Spleen (tissue), 11 donors: ENCODE measurements at regions not wholly inside any gene's neighbourhood (a gene's known extent, or its start where the extent isn't known, plus 50 kb on each side); places are given as distances from the start of the nearest gene placed in this dataset.
"Not testable (repeated sequence)": the region's sequence is repeated elsewhere in the genome, so short reads cannot be mapped to it uniquely, and the experiment has no call there.

ENCODE experiments used
- DNase-seq: peaks from one replicate; pipeline ENCODE4 v3.0.0-alpha.2; 2020
- H3K27ac ChIP-seq, 8 donors: fragments of 200-600 bp; sonication (generic) in 7 of 8; 1 replicate in 4 of 8; 2 replicates in 4 of 8; pipeline versions ENCODE4 v1.5.0 to v1.8.0; 2016 to 2021; ENCODE audit warnings: inconsistent platforms in 4 of 8, mild to moderate bottlenecking in 4 of 8, moderate library complexity in 1 of 8
- H3K27me3 ChIP-seq, 7 donors: fragments of 200-600 bp; sonication (generic) in 6 of 7; replicated peaks in 1 of 7; 1 replicate in 4 of 7; 2 replicates in 3 of 7; pipeline versions ENCODE4 v1.5.0 to v1.8.0; 2016 to 2021; ENCODE audit warnings: inconsistent platforms in 3 of 7, mild to moderate bottlenecking in 1 of 7
- H3K36me3 ChIP-seq, 6 donors: fragments of 200-600 bp; sonication (generic) in 5 of 6; 1 replicate in 4 of 6; 2 replicates in 2 of 6; pipeline versions ENCODE4 v1.5.0 to v1.8.0; 2016 to 2021; ENCODE audit warnings: inconsistent platforms in 2 of 6
- H3K4me1 ChIP-seq, 6 donors: fragments of 200-600 bp; sonication (generic) in 5 of 6; 1 replicate in 3 of 6; 2 replicates in 3 of 6; pipeline versions ENCODE4 v1.5.0 to v1.8.0; 2016 to 2021; ENCODE audit warnings: inconsistent platforms in 3 of 6
- H3K4me3 ChIP-seq, 8 donors: fragments of 200-600 bp; sonication (generic) in 7 of 8; 1 replicate in 4 of 8; 2 replicates in 4 of 8; pipeline versions ENCODE4 v1.5.0 to v1.8.0; 2016 to 2021; ENCODE audit warnings: inconsistent platforms in 4 of 8, mild to moderate bottlenecking in 4 of 8, moderate library complexity in 2 of 8
- H3K9me3 ChIP-seq, 8 donors: fragments of 200-600 bp; sonication (generic) in 7 of 8; 1 replicate in 4 of 8; 2 replicates in 4 of 8; pipeline versions ENCODE4 v1.5.0 to v1.8.0; 2016 to 2021; ENCODE audit warnings: inconsistent platforms in 4 of 8
- POLR2A ChIP-seq, 3 donors: fragments of 450-650 bp; IDR thresholded peaks; one replicate each; pipeline ENCODE4 v1.5.1; 2017; ENCODE audit warnings: antibody characterized with exemption in 3 of 3, mild to moderate bottlenecking in 1 of 3
- POLR2AphosphoS5 ChIP-seq, 3 donors: sonication (generic); formaldehyde crosslinking; IDR thresholded peaks; one replicate each; pipeline ENCODE4 v1.5.1; 2017; ENCODE audit warnings: antibody characterized with exemption in 3 of 3
- WGBS, 5 donors: extraction: QIAGEN DNeasy Blood & Tissue Kit in 3 of 5; methylation state at CpG; one replicate each; pipeline versions ENCODE4 v1.1.5 to v1.1.7; 2013 to 2018; 5-methylcytosine and 5-hydroxymethylcytosine counted together
- intact Hi-C: fragments of 100-400 bp; cut with DNase I; formaldehyde crosslinking; loops from one replicate; pipeline ENCODE4 v1.15.0; 2023; ENCODE audit warnings: low total_unique reads
- TF ChIP-seq, protein P1 (sequence below), 11 experiments: fragments of 200-600 bp in 7 of 11; fragments of 450-650 bp in 4 of 11; sonication (generic) in 4 of 11; IDR thresholded peaks in 8 of 11; conservative IDR thresholded peaks in 3 of 11; 1 replicate in 7 of 11; 2 replicates in 4 of 11; pipeline versions ENCODE4 v1.4.0 to v1.8.0; 2016 to 2021; ENCODE audit warnings: antibody characterized with exemption in 11 of 11, inconsistent platforms in 4 of 11, mild to moderate bottlenecking in 1 of 11
- donor health status: healthy with polysubstance abuse.
- donor health status: DM: no; HTN: no; CAD: no; lungs with moderate emphysema.
- donor health status: DM: no; HTN: no; CAD: no.
- donor health status: Bipolar disorder and iron deficiency.
- donor health status: healthy.
- donor health status: DM: no; HTN: no; CAD: no.
- donor health status: DM: yes; HTN: yes; CAD: no.

DNA sequence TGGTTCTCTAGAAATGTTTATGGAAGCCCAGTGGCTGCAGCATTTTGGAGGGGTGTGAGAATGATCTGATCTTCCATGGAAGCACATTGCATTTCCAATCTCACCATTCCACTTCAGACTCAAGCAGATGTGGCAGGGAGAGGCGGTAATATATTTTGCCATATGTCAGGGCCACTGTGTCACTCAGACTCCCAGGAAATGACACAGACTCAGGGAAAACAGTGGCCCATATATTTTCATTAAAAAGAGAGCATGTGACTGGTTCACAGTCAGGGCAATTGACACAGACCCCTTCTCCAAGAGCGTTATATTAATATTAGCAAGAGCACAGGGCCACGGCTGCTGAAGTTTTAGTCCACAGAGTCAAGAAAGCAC lies 149.3 kb upstream of the NRP1 start:
- WGBS, 5 donors: 85 to 96% (median 92%) methylated on average over 3 of the region's 3 CpGs
- peaks cover 0 to 10% (median 0%) of the 10 kb centered on the region in 6 donors for H3K4me1 ChIP-seq
- TF ChIP-seq, protein P1, sequence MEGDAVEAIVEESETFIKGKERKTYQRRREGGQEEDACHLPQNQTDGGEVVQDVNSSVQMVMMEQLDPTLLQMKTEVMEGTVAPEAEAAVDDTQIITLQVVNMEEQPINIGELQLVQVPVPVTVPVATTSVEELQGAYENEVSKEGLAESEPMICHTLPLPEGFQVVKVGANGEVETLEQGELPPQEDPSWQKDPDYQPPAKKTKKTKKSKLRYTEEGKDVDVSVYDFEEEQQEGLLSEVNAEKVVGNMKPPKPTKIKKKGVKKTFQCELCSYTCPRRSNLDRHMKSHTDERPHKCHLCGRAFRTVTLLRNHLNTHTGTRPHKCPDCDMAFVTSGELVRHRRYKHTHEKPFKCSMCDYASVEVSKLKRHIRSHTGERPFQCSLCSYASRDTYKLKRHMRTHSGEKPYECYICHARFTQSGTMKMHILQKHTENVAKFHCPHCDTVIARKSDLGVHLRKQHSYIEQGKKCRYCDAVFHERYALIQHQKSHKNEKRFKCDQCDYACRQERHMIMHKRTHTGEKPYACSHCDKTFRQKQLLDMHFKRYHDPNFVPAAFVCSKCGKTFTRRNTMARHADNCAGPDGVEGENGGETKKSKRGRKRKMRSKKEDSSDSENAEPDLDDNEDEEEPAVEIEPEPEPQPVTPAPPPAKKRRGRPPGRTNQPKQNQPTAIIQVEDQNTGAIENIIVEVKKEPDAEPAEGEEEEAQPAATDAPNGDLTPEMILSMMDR (IDR thresholded peaks at IDR 0.05 in 8 of 11, conservative IDR thresholded peaks at IDR 0.05 in 3 of 11): no peak
- TF ChIP-seq POLR2AphosphoS5 (IDR thresholded peaks at IDR 0.05): no peak
- no peak for TF ChIP-seq POLR2A (IDR thresholded peaks at IDR 0.05)
- no peak overlapping the region for H3K4me3 ChIP-seq
- H3K27ac ChIP-seq: no peak overlapping the region
- no peak for DNase-seq
- no peaks in the 10 kb centered on the region for H3K36me3 ChIP-seq
- H3K9me3 ChIP-seq: peaks cover 0 to 3% (median 0%) of the 10 kb centered on the region in 8 donors
- intact Hi-C loops: no loop called here
- H3K27me3 ChIP-seq: no peaks in the 10 kb centered on the region

DNA sequence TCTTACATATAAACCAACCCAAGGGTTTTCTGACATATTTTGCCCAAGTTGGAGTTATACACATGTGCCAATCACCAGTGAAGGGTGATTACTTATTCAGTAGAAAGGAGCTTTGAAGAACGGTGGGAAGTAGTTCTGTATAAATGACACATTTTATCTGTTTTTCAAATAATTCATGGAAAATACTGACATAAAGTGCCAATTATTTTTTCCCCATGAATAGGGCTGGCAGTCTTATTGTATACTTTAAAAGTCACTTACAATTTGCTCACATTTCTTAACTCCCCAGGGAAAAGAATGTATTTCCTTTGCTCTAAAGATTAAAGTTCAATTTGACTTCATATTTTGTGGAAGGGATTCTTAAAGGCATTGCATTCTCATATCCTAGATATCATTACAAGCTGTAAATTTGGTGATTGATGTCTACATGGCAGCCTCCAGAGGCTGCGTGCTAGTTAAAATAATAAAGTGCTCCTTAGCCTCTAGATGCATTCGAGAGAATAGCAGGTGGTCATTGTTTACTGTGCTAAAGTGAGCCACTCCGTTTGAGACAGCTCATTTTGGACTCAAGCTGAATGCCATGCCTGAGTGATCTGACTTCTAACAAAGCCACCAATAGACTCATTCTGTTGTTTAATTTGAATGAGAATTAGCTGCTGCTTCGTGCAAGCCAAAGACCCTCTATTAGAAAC lies 148.8 kb upstream of the NRP1 start:
- no peak for DNase-seq
- no peaks in the 10 kb centered on the region for H3K36me3 ChIP-seq
- H3K4me1 ChIP-seq: peaks cover 0 to 10% (median 0%) of the 10 kb centered on the region in 6 donors
- TF ChIP-seq POLR2A (IDR thresholded peaks at IDR 0.05) (no peak), POLR2AphosphoS5 (IDR thresholded peaks at IDR 0.05) (no peak)
- TF ChIP-seq, protein P1 (IDR thresholded peaks at IDR 0.05 in 8 of 11, conservative IDR thresholded peaks at IDR 0.05 in 3 of 11): no peak
- no peaks in the 10 kb centered on the region for H3K27me3 ChIP-seq
- peaks cover 0 to 3% (median 0%) of the 10 kb centered on the region in 8 donors for H3K9me3 ChIP-seq
- intact Hi-C loops: no loop called here
- 61 to 79% (median 68%) methylated on average over 5 of the region's 5 CpGs for WGBS, 5 donors
- no peak overlapping the region for H3K4me3 ChIP-seq
- no peak overlapping the region for H3K27ac ChIP-seq

DNA sequence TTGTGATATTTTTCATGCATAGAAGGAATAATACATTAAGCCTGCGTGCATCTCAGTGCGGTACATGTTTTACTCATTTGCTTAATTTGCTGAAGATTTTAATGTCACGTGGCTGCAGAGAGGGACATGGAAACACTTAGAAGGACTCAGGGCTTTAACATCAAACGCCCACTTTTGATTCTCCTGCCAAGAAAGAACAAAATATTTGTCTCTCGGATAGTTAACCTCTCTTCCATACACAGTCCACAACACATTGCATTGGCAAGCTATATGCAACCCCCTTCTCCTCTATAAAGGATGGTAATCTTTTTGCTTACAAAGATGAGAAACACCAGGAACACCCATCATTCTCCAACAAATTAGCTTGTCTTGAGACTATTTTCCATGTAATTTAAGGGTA lies 148.0 kb upstream of the NRP1 start:
- peaks cover 0 to 3% (median 0%) of the 10 kb centered on the region in 8 donors for H3K9me3 ChIP-seq
- 70 to 88% (median 84%) methylated on average over 5 of the region's 5 CpGs for WGBS, 5 donors
- intact Hi-C loops: no loop called here
- DNase-seq: no peak
- peaks cover 0 to 10% (median 0%) of the 10 kb centered on the region in 6 donors for H3K4me1 ChIP-seq
- H3K4me3 ChIP-seq: no peak overlapping the region
- H3K27me3 ChIP-seq: no peaks in the 10 kb centered on the region
- TF ChIP-seq POLR2A (IDR thresholded peaks at IDR 0.05) (no peak), POLR2AphosphoS5 (IDR thresholded peaks at IDR 0.05) (no peak)
- TF ChIP-seq, protein P1 (IDR thresholded peaks at IDR 0.05 in 8 of 11, conservative IDR thresholded peaks at IDR 0.05 in 3 of 11): no peak
- no peaks in the 10 kb centered on the region for H3K36me3 ChIP-seq
- H3K27ac ChIP-seq: no peak overlapping the region

DNA sequence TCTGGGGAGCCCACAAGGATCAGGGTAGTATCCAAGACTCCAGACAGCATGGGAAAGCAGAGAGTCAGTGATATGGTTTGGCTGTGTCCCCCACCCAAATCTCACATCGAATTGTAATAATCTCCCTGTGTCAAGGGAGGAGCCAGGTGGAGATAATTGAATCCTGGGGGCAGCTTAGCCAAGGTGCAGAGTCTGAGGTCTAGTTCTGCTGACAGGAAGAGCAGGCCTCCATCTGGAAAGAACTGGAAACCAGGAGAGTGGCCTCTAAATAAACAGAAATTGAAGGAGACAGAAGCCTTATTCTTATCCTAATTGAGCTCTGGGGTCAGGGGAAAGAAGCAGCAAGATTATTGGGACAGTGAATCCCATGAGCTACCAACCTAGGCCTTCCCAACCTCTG lies 146.7 kb upstream of the NRP1 start:
- TF ChIP-seq POLR2AphosphoS5 (IDR thresholded peaks at IDR 0.05): no peak
- TF ChIP-seq, protein P1 (IDR thresholded peaks at IDR 0.05 in 8 of 11, conservative IDR thresholded peaks at IDR 0.05 in 3 of 11): no peak
- TF ChIP-seq POLR2A (IDR thresholded peaks at IDR 0.05): no peak
- DNase-seq: no peak
- Histone ChIP-seq H3K36me3 (no peaks in the 10 kb centered on the region), H3K27ac (no peak overlapping the region), H3K27me3 (no peaks in the 10 kb centered on the region), H3K4me1 (no peaks in the 10 kb centered on the region), H3K4me3 (no peak overlapping the region), H3K9me3 (peaks cover 0 to 3% (median 0%) of the 10 kb centered on the region in 8 donors)
- 75 to 88% (median 78%) methylated on average over 1 of the region's 1 CpG for WGBS, 5 donors
- intact Hi-C loops: no loop called here

DNA sequence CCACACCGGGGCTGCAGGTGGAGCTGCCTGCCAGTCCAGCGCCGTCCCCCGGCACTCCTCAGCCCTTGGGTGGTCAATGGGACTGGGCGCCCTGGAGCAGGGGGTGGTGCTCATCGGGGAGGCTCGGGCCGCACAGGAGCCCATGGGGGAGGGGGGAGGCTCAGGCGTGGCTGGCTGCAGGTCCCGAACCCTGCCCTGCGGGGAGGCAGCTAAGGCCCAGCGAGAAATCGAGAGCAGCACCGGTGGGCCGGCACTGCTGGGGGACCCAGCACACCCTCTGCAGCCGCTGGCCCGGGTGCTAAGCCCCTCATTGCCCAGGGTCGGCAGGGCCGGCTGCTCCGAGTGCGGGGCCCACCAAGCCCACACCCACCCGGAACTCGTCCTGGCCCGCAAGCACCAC lies 145.9 kb upstream of the NRP1 start:
- H3K36me3 ChIP-seq, H3K27me3 ChIP-seq, H3K4me1 ChIP-seq, H3K27ac ChIP-seq, DNase-seq, intact Hi-C loops, H3K9me3 ChIP-seq, H3K4me3 ChIP-seq: not testable (repeated sequence)
- WGBS, 5 donors: 95 to 99% (median 97%) methylated on average over 7 to 24 of the region's 24 CpGs; no CpG with 5 or more reads in 1 of the 5 donors
